ENCODE measurements at regions not wholly inside any gene's neighbourhood (a gene's known extent, or its start where the extent isn't known, plus 50 kb on each side); places are given as distances from the start of the nearest gene placed in this dataset.
"Not testable (repeated sequence)": the region's sequence is repeated elsewhere in the genome, so short reads cannot be mapped to it uniquely, and the experiment has no call there.

- H3K27me3 Mint-ChIP-seq (ENCODE audit: unreplicated experiment); H3K4me3 Mint-ChIP-seq (ENCODE audit: unreplicated experiment); DNase-seq (ENCODE audit: low spot score); H3K4me1 Mint-ChIP-seq (ENCODE audit: unreplicated experiment); H3K9me3 Mint-ChIP-seq (ENCODE audit: unreplicated experiment); H3K27ac Mint-ChIP-seq (ENCODE audit: unreplicated experiment); H3K36me3 Mint-ChIP-seq (ENCODE audit: low read depth, unreplicated experiment): not testable (repeated sequence)
Observed at GRCh38 chr7:56801774-56802173, 330.5 kb downstream of the ZNF479 start.

GRCh38 chr7:56798876-56799275 lies 333.4 kb downstream of the ZNF479 start:
- not testable (repeated sequence) for H3K36me3 Mint-ChIP-seq (ENCODE audit: low read depth, unreplicated experiment); DNase-seq (ENCODE audit: low spot score); H3K27ac Mint-ChIP-seq (ENCODE audit: unreplicated experiment); H3K27me3 Mint-ChIP-seq (ENCODE audit: unreplicated experiment); H3K9me3 Mint-ChIP-seq (ENCODE audit: unreplicated experiment); H3K4me1 Mint-ChIP-seq (ENCODE audit: unreplicated experiment); H3K4me3 Mint-ChIP-seq (ENCODE audit: unreplicated experiment)

- not testable (repeated sequence) for H3K4me1 Mint-ChIP-seq (ENCODE audit: unreplicated experiment); H3K4me3 Mint-ChIP-seq (ENCODE audit: unreplicated experiment); H3K27me3 Mint-ChIP-seq (ENCODE audit: unreplicated experiment); H3K9me3 Mint-ChIP-seq (ENCODE audit: unreplicated experiment); H3K27ac Mint-ChIP-seq (ENCODE audit: unreplicated experiment); DNase-seq (ENCODE audit: low spot score); H3K36me3 Mint-ChIP-seq (ENCODE audit: low read depth, unreplicated experiment)
Observed at GRCh38 chr7:56787474-56787873, 344.8 kb downstream of the ZNF479 start.

All from endothelial cell (in vitro differentiated cells).